SIG-M5 treated with dmso at 0.1 percent for 504 hours (cell line): ENCODE measurements at regions not wholly inside any gene's neighbourhood (a gene's known extent, or its start where the extent isn't known, plus 50 kb on each side); places are given as distances from the start of the nearest gene placed in this dataset.

Source experiments
- DNase-seq: peaks from one replicate; lab custom pipeline; 2025; ENCODE audit not compliant: unreplicated experiment; lab: John Stamatoyannopoulos, UW

DNA sequence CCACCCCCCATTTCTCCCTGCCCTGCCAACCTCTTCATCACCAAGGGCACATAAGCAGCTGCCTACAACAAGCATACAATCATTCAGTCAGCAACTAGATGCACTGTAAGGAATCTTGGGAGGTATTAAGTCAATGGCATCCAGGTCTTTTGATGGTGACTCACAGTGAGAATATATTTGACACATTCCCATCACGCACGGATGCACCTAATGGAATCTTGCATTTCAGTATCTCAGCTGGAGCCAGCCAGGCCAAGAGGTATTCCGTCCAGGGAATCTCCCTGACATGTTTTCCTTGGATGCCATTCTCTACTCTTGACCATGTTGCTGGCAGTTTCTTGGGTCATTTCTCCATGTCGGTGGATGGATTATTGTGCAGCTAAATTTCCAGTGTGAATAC lies 73.9 kb upstream of the CAPRIN2 start:
- no peak for DNase-seq

- DNase-seq = no peak
Observed at GRCh38 chr12:30827101-30828066, 72.6 kb upstream of the CAPRIN2 start.

DNA sequence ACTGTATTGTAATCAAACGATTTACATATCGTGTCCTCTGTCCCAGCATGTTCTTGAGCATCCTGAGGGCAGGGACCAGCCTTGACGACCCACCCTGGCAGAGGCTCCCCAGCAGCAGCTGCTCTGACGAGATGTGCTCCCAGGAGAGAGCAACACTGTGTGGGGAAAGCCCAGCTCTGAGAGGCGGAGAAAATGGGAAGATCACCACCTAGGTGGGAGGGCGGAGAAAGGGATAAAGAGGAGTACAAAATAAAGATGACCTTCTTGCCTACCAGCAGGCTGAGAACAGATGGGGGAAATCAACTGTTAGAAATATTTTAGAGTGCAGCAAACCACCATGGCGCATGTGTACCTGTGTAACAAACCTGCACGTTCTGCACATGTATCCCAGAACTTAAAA lies 71.5 kb upstream of the CAPRIN2 start:
- DNase-seq = no peak

GRCh38 chr12:30825341-30825740 lies 70.6 kb upstream of the CAPRIN2 start:
- no peak for DNase-seq

DNA sequence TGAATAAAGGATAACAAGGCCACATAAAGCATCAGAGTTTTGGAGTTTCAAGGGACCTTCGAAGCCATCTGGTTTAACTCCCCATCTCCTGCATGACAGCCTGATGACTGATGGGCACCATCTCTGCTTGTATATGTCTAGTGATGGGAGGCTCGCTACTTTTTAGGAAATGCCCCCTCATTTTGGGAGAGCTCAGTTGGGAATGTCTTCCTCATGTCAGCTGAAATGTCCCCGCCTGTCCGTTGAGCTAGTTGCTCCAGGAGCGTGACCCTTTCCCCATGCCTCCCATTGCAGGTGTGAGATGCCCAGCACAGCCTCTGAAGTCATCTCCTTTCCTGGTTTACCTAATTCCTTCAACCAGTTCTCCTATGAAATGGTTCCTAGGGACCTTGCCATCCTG lies 69.6 kb upstream of the CAPRIN2 start:
- DNase-seq = no peak

DNA sequence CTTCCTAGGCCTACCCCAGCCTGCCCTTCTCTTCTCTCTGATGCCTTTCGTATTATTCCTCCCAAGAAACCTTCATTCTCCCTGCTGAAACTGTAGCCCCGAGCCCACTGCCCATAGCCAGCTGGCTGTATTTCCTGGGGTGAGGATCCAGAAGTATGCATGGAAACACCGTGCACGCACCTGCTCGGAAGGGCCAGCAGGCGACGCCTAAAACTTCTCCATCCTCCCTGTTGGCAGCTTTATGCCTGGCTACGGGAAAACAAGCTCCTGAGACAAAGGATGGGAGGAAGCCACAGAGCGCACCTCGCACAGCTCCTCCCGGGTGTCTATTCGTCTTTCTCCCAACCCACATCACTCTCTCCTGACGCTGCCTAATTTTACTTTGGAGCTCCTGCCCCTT lies 69.0 kb upstream of the CAPRIN2 start:
- no peak for DNase-seq

- no peak for DNase-seq
Observed at GRCh38 chr12:30823156-30823699, 68.5 kb upstream of the CAPRIN2 start.

DNA sequence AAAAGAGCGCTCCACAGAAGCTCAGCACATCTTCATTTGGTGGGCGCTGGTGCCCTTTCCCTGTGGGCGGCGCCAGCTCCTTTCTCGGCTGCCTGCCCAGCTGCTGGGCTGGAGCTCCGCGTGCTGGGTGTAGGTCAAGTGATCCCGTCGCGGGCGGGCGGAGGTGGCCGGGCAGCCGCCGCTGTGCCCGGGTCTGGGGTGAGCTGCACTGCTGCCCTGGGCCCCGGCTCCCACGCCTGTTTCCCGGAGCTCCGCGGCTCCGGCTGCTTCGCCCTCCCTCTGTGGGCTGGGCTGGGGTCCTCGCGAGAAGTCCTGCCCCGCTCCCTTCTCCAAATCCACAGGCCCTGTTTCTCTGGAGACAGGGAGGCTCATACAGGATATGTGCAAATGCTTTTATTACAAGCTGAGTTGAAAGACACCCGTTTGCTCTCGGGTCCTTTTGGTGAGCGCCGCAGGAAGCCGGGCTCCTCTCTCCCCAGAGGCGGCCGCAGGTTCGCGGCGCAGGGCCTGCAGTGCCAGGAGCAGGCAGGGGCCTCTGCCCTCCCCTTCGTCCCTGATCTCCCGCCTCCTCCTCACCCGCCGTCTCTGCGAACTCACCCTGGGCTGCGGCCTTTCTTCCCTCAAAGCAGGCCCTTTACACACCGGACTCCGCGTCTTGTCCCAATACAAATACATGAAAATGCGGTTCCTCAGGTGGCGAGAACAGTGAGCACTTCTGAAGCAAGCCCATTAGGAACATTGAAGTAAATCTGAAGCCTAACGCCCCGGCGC lies 67.8 kb upstream of the CAPRIN2 start:
- DNase-seq = peak; percentile 3

DNA sequence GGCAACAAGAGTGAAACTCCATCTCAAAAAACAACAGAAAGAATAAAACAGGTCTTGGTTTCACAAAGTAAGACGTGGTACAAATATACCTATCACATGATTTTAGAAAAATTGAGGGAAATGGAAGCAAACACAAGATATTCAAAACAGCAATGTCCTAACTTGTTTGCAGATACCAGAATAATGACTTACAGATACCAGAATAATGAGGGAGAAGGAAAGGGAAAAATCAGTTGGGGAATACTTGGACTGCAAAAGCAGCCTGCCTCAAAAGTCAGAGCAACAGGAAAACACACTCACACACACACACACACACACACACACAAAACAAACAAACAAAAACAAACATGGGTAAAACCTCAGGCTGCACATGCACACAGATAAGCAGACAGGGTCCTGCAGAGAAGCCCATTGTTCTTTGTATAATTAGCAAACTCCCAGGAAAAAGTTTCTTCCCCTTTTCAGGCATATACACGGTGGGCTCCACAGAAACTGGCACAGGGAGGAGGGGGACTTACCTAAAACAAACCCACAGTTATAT lies 65.7 kb upstream of the CAPRIN2 start:
- DNase-seq = no peak

GRCh38 chr12:30818562-30818961 lies 63.8 kb upstream of the CAPRIN2 start:
- no peak for DNase-seq

DNA sequence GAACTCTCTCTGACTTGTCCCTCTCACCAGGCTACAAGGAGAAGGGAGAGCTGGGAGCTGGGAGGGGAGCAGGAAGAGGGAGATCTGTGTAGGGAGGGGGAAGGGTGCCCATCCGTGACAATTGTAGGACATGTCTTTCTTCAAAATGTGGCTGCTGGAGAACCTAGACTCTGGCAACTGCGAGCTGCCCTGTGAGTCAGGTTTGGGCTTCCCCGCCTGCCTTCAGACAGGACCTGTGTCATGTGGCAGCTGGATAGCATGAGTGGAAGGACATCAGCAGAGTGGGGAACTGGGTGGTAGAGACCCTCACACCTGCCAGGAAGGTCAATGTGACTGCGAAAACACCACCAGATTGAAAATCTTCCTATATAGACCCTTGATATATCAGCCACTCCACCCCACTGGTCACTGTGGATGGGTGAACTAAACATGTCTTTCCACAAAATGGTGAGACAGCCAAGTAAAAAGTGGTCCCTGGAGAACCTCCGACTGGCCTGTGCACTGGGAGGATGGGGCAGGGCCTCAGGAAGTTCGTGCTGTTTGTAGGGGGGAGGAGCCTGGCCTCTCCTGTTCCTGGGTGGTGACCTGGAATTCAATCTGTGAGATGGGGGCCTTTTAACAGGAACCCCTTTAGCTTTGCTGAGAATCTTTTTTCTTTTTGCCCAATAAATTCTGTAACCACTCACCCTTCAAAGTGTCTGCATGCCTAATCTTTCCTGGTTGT lies 62.2 kb upstream of the CAPRIN2 start:
- DNase-seq = no peak

DNA sequence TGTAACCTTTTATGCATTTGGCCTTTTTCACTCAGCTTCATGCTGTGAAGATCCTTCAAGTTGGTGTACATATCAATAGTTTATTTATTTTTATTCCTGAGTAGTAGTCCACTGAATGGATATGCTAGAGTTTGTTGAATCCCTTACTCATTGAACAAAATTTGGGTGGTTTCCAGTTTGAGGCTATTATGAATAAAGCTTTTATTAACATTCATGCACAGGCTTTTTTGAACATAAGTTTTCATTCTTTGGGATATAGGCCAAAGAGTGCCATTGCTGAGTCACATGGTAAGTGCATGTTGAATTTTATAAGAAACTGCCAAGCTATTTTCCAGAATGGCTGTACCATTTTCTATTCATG lies 59.5 kb upstream of the CAPRIN2 start:
- no peak for DNase-seq

- no peak for DNase-seq
Observed at GRCh38 chr12:30813525-30814294, 59.0 kb upstream of the CAPRIN2 start.

GRCh38 chr12:30811966-30812365 lies 57.2 kb upstream of the CAPRIN2 start:
- DNase-seq = no peak

DNA sequence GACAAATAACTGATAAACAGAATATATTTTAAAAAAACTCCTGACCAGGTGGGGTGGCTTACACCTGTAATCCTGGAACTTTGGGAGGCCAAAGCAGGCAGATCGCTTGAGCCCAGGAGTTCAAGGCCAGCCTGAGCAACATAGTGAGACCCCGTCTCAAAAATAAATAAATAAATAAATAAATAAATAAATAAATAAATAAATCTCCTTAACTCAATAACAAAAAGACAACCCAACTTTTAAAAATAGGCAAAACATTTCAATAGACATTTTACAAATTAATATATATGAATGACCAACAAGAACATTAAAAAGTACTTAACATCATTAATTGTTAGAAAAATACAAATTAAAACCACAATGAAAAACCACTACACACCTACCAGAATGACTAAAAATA lies 56.2 kb upstream of the CAPRIN2 start:
- no peak for DNase-seq

- DNase-seq = no peak
Observed at GRCh38 chr12:30807695-30808034, 52.9 kb upstream of the CAPRIN2 start.

DNA sequence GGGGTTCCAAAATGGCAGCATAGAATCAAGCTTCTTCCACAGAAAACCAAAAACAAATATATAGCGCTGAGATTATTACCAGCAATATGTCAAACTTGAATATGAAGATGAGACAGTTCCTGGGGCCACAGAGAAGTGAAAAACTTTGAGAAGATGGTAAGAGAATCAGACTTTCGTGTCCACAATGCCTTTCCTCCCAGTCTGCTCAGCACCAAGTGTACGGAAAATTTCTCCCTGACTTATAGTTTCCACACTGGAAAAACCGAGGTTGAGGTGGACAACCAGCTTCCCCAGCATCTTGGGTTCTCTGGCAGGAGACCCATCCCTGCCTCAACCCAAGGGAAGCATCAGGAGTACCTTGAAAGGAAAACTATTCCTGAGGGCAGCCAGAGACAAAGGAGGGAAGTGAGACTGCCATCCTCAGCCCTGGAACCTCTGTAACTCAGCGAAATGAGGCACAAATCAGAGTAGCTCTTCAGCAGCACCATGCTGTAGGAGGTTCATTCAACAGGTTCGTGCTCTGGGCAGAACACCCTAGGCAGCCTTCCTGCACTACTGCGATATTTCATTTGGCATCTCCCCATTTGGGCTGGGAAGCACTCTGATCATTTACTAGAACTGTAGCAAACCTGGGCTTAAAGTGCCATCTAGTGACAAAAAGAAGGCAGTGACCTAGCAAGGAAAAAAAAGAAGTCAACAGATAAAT lies 52.4 kb upstream of the CAPRIN2 start:
- peak; percentile 64 for DNase-seq

- DNase-seq = no peak
Observed at GRCh38 chr12:30805959-30806358, 51.2 kb upstream of the CAPRIN2 start.
